WTC11 (cell line): ENCODE measurements at regions not wholly inside any gene's neighbourhood (a gene's known extent, or its start where the extent isn't known, plus 50 kb on each side); places are given as distances from the start of the nearest gene placed in this dataset.

ENCODE experiments used
- ATAC-seq: fragments of 200-7000 bp; cut with Tn5 transposase; 2 replicates; pipeline ENCODE4 v1.10.0; 2021; ENCODE audit warnings: mild to moderate bottlenecking, moderate library complexity
- CTCF ChIA-PET: fragments of 300-600 bp; sonication (Branson Sonifier 250); formaldehyde crosslinking; loops from one replicate; lab custom pipeline; 2021; ENCODE audit warnings: antibody characterized with exemption; lab: Charles Lee
- POLR2A ChIA-PET: fragments of 350-600 bp; sonication (Branson Sonifier 250); formaldehyde crosslinking; loops from one replicate; lab custom pipeline; 2021; ENCODE audit warnings: antibody characterized with exemption; lab: Charles Lee
- DNase-seq: peaks from one replicate; pipeline ENCODE4 v3.0.0; 2021; ENCODE audit warnings: low spot score
- H3K27ac Mint-ChIP-seq: 2 replicates; pipeline ENCODE4 v1.8.0; 2021; ENCODE audit warnings: mixed read lengths
- H3K27me3 Mint-ChIP-seq: 2 replicates; pipeline ENCODE4 v1.8.0; 2021; ENCODE audit warnings: low read depth, mild to moderate bottlenecking, moderate library complexity, mixed read lengths
- H3K36me3 Mint-ChIP-seq: 2 replicates; pipeline ENCODE4 v1.8.0; 2021; ENCODE audit warnings: mixed read lengths
- H3K4me1 Mint-ChIP-seq: 2 replicates; pipeline ENCODE4 v1.8.0; 2022; ENCODE audit warnings: mixed read lengths
- H3K4me3 Mint-ChIP-seq: 2 replicates; pipeline ENCODE4 v1.8.0; 2021; ENCODE audit warnings: mild to moderate bottlenecking, moderate library complexity, mixed read lengths
- H3K9me3 Mint-ChIP-seq: 2 replicates; pipeline ENCODE4 v1.8.0; 2021; ENCODE audit warnings: mixed read lengths
- ELF4 ChIP-seq: sonication (generic); formaldehyde crosslinking; IDR thresholded peaks from 2 replicates; pipeline ENCODE4 v1.8.1; 2022; ENCODE audit warnings: low read depth, mild to moderate bottlenecking, moderate library complexity, missing genetic modification reagents
- HMGA2 ChIP-seq: fragments of 250-450 bp; sonication (Bioruptor Pico); IDR thresholded peaks from 2 replicates; pipeline ENCODE4 v1.4.0; 2021; ENCODE audit warnings: mild to moderate bottlenecking, moderate library complexity
- NR3C1 ChIP-seq: sonication (generic); formaldehyde crosslinking; conservative IDR thresholded peaks from 2 replicates; pipeline ENCODE4 v1.8.1; 2023; ENCODE audit warnings: low read depth, mild to moderate bottlenecking, missing genetic modification reagents
- TP53 ChIP-seq: sonication (generic); formaldehyde crosslinking; IDR thresholded peaks from 2 replicates; pipeline ENCODE4 v1.8.1; 2023; ENCODE audit warnings: mild to moderate bottlenecking, missing genetic modification reagents
- ZNF121 ChIP-seq: sonication (generic); formaldehyde crosslinking; IDR thresholded peaks from 2 replicates; pipeline ENCODE4 v1.8.0; 2023; ENCODE audit warnings: missing genetic modification reagents
- ZNF219 ChIP-seq: sonication (generic); formaldehyde crosslinking; IDR thresholded peaks from 2 replicates; pipeline ENCODE4 v1.8.0; 2023; ENCODE audit warnings: missing genetic modification reagents, mild to moderate bottlenecking, borderline replicate concordance
- ZNF232 ChIP-seq: sonication (generic); formaldehyde crosslinking; IDR thresholded peaks from 2 replicates; pipeline ENCODE4 v1.8.0; 2022; ENCODE audit warnings: mild to moderate bottlenecking, missing genetic modification reagents
- ZNF263 ChIP-seq: sonication (generic); formaldehyde crosslinking; IDR thresholded peaks from 2 replicates; pipeline ENCODE4 v1.8.1; 2022; ENCODE audit warnings: low read depth, mild to moderate bottlenecking, moderate library complexity, missing genetic modification reagents
- ZNF396 ChIP-seq: fragments of 250-450 bp; sonication (Bioruptor Pico); IDR thresholded peaks from 2 replicates; pipeline ENCODE4 v1.8.0; 2021; ENCODE audit warnings: mild to moderate bottlenecking, moderate library complexity, borderline replicate concordance
- ZNF425 ChIP-seq: fragments of 250-450 bp; sonication (Bioruptor Pico); conservative IDR thresholded peaks from 2 replicates; pipeline ENCODE4 v1.9.0; 2021; ENCODE audit warnings: mild to moderate bottlenecking
- ZSCAN18 ChIP-seq: fragments of 250-450 bp; sonication (Bioruptor Pico); IDR thresholded peaks from 2 replicates; pipeline ENCODE4 v2.1.2; 2022; ENCODE audit warnings: mild to moderate bottlenecking, moderate library complexity
- TF ChIP-seq, protein P1 (sequence below): sonication (generic); formaldehyde crosslinking; conservative IDR thresholded peaks from 2 replicates; pipeline ENCODE4 v1.8.1; 2023; ENCODE audit warnings: mild to moderate bottlenecking, low read depth, missing genetic modification reagents, moderate library complexity
- TF ChIP-seq, protein P2 (sequence below): sonication (generic); formaldehyde crosslinking; IDR thresholded peaks from 2 replicates; pipeline ENCODE4 v1.8.0; 2023; ENCODE audit warnings: missing genetic modification reagents, mild to moderate bottlenecking, borderline replicate concordance
- TF ChIP-seq, protein P3 (sequence below): sonication (generic); formaldehyde crosslinking; IDR thresholded peaks from 2 replicates; pipeline ENCODE4 v1.8.0; 2022; ENCODE audit warnings: mild to moderate bottlenecking, missing genetic modification reagents
- TF ChIP-seq, protein P4 (sequence below): sonication (generic); formaldehyde crosslinking; IDR thresholded peaks from 2 replicates; pipeline ENCODE4 v1.8.0; 2022; ENCODE audit warnings: mild to moderate bottlenecking, missing genetic modification reagents
- TF ChIP-seq, protein P5 (sequence below): fragments of 250-450 bp; sonication (Bioruptor Pico); IDR thresholded peaks from 2 replicates; pipeline ENCODE4 v1.9.0; 2021; ENCODE audit warnings: mild to moderate bottlenecking, borderline replicate concordance
- TF ChIP-seq, protein P6 (sequence below): fragments of 250-450 bp; sonication (Bioruptor Pico); IDR thresholded peaks from 2 replicates; pipeline ENCODE4 v1.9.0; 2021; ENCODE audit warnings: moderate library complexity, mild to moderate bottlenecking, inconsistent platforms, borderline replicate concordance

DNA sequence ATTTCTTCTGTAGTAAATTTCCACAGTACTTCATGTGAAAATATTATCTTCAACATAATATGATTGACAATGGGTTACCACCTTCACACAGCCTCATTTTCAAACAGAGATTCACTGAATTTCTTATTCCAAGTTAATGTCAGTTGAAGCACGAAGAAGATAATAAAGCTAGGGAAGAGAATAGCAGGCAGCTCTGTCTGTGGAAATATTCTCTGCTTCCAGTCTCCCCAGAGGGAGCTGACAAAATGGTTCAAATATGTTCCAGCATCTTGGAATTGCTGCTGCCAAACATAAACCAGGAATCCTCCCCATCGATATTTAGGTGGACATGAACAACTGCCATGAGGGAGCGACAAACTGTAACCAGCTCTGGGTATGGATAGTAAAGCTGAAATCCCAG is 224.8 kb downstream of the GJA1 start:
- Mint-ChIP-seq H3K4me3 (no peak overlapping the region), H3K27me3 (no peaks in the 10 kb centered on the region), H3K36me3 (no peaks in the 10 kb centered on the region), H3K4me1 (no peaks in the 10 kb centered on the region), H3K27ac (no peak overlapping the region), H3K9me3 (peaks cover 4% of the 10 kb centered on the region)
- DNase-seq (no peak), ATAC-seq (no peak)
- CTCF ChIA-PET: interaction anchor here (0.5 kb wide), 1 partner anchor 70 kb away, joined by 3 read pairs; no protein-coding TSS in a partner anchor
- TF ChIP-seq ZNF121 (no peak), ZSCAN18 (CRISPR knock-in tag) (no peak), HMGA2 (CRISPR knock-in tag) (no peak), ZNF219 (CRISPR knock-in tag) (no peak), ZNF425 (CRISPR knock-in tag) (no peak), ZNF263 (CRISPR knock-in tag) (no peak)
- TF ChIP-seq, protein P1, sequence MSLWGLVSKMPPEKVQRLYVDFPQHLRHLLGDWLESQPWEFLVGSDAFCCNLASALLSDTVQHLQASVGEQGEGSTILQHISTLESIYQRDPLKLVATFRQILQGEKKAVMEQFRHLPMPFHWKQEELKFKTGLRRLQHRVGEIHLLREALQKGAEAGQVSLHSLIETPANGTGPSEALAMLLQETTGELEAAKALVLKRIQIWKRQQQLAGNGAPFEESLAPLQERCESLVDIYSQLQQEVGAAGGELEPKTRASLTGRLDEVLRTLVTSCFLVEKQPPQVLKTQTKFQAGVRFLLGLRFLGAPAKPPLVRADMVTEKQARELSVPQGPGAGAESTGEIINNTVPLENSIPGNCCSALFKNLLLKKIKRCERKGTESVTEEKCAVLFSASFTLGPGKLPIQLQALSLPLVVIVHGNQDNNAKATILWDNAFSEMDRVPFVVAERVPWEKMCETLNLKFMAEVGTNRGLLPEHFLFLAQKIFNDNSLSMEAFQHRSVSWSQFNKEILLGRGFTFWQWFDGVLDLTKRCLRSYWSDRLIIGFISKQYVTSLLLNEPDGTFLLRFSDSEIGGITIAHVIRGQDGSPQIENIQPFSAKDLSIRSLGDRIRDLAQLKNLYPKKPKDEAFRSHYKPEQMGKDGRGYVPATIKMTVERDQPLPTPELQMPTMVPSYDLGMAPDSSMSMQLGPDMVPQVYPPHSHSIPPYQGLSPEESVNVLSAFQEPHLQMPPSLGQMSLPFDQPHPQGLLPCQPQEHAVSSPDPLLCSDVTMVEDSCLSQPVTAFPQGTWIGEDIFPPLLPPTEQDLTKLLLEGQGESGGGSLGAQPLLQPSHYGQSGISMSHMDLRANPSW (CRISPR knock-in tag): no peak
- TF ChIP-seq, protein P2, sequence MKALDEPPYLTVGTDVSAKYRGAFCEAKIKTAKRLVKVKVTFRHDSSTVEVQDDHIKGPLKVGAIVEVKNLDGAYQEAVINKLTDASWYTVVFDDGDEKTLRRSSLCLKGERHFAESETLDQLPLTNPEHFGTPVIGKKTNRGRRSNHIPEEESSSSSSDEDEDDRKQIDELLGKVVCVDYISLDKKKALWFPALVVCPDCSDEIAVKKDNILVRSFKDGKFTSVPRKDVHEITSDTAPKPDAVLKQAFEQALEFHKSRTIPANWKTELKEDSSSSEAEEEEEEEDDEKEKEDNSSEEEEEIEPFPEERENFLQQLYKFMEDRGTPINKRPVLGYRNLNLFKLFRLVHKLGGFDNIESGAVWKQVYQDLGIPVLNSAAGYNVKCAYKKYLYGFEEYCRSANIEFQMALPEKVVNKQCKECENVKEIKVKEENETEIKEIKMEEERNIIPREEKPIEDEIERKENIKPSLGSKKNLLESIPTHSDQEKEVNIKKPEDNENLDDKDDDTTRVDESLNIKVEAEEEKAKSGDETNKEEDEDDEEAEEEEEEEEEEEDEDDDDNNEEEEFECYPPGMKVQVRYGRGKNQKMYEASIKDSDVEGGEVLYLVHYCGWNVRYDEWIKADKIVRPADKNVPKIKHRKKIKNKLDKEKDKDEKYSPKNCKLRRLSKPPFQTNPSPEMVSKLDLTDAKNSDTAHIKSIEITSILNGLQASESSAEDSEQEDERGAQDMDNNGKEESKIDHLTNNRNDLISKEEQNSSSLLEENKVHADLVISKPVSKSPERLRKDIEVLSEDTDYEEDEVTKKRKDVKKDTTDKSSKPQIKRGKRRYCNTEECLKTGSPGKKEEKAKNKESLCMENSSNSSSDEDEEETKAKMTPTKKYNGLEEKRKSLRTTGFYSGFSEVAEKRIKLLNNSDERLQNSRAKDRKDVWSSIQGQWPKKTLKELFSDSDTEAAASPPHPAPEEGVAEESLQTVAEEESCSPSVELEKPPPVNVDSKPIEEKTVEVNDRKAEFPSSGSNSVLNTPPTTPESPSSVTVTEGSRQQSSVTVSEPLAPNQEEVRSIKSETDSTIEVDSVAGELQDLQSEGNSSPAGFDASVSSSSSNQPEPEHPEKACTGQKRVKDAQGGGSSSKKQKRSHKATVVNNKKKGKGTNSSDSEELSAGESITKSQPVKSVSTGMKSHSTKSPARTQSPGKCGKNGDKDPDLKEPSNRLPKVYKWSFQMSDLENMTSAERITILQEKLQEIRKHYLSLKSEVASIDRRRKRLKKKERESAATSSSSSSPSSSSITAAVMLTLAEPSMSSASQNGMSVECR: no peak
- TF ChIP-seq, protein P3, sequence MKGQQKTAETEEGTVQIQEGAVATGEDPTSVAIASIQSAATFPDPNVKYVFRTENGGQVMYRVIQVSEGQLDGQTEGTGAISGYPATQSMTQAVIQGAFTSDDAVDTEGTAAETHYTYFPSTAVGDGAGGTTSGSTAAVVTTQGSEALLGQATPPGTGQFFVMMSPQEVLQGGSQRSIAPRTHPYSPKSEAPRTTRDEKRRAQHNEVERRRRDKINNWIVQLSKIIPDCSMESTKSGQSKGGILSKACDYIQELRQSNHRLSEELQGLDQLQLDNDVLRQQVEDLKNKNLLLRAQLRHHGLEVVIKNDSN (CRISPR knock-in tag): no peak
- POLR2A ChIA-PET: interaction anchor here (0.6 kb wide), 1 partner anchor 69 kb away, joined by 4 read pairs; no protein-coding TSS in a partner anchor

GRCh38 chr6:121663292-121663810 is 227.9 kb downstream of the GJA1 start:
- Mint-ChIP-seq H3K9me3 (peaks cover 4% of the 10 kb centered on the region), H3K36me3 (no peaks in the 10 kb centered on the region), H3K4me3 (no peak overlapping the region), H3K4me1 (0 out of 2 replicates have a peak, but pooled peaks cover 4% of the 10 kb centered on the region), H3K27me3 (no peaks in the 10 kb centered on the region), H3K27ac (no peak overlapping the region)
- no peak for ATAC-seq
- POLR2A ChIA-PET: no interaction called here
- CTCF ChIA-PET: no interaction called here
- DNase-seq: no peak
- TF ChIP-seq ZNF396 (CRISPR knock-in tag): no peak
- TF ChIP-seq TP53 (CRISPR knock-in tag): no peak
- no peak for TF ChIP-seq NR3C1 (CRISPR knock-in tag)
- TF ChIP-seq, protein P4, sequence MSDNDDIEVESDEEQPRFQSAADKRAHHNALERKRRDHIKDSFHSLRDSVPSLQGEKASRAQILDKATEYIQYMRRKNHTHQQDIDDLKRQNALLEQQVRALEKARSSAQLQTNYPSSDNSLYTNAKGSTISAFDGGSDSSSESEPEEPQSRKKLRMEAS (CRISPR knock-in tag): no peak
- TF ChIP-seq, protein P5, sequence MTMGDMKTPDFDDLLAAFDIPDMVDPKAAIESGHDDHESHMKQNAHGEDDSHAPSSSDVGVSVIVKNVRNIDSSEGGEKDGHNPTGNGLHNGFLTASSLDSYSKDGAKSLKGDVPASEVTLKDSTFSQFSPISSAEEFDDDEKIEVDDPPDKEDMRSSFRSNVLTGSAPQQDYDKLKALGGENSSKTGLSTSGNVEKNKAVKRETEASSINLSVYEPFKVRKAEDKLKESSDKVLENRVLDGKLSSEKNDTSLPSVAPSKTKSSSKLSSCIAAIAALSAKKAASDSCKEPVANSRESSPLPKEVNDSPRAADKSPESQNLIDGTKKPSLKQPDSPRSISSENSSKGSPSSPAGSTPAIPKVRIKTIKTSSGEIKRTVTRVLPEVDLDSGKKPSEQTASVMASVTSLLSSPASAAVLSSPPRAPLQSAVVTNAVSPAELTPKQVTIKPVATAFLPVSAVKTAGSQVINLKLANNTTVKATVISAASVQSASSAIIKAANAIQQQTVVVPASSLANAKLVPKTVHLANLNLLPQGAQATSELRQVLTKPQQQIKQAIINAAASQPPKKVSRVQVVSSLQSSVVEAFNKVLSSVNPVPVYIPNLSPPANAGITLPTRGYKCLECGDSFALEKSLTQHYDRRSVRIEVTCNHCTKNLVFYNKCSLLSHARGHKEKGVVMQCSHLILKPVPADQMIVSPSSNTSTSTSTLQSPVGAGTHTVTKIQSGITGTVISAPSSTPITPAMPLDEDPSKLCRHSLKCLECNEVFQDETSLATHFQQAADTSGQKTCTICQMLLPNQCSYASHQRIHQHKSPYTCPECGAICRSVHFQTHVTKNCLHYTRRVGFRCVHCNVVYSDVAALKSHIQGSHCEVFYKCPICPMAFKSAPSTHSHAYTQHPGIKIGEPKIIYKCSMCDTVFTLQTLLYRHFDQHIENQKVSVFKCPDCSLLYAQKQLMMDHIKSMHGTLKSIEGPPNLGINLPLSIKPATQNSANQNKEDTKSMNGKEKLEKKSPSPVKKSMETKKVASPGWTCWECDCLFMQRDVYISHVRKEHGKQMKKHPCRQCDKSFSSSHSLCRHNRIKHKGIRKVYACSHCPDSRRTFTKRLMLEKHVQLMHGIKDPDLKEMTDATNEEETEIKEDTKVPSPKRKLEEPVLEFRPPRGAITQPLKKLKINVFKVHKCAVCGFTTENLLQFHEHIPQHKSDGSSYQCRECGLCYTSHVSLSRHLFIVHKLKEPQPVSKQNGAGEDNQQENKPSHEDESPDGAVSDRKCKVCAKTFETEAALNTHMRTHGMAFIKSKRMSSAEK: no peak
- TF ChIP-seq ELF4: no peak
- TF ChIP-seq ZNF232 (CRISPR knock-in tag): no peak
- TF ChIP-seq, protein P6, sequence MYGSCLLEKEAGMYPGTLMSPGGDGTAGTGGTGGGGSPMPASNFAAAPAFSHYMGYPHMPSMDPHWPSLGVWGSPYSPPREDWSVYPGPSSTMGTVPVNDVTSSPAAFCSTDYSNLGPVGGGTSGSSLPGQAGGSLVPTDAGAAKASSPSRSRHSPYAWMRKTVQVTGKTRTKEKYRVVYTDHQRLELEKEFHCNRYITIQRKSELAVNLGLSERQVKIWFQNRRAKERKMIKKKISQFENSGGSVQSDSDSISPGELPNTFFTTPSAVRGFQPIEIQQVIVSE (CRISPR knock-in tag): no peak
